ENCODE measurements at regions not wholly inside any gene's neighbourhood (a gene's known extent, or its start where the extent isn't known, plus 50 kb on each side); places are given as distances from the start of the nearest gene placed in this dataset.
A peak's percentile ranks its signal among the peaks of the same experiment; 100 is the strongest.

- DNase-seq, result peak; percentile 51
Observed at GRCh38 chr3:176789281-176789705, 408.0 kb downstream of the TBL1XR1 start.

GRCh38 chr3:176787506-176787905, 409.8 kb downstream of the TBL1XR1 start:
- DNase-seq, result no peak

- no peak for DNase-seq
Observed at GRCh38 chr3:176785171-176785570, 412.1 kb downstream of the TBL1XR1 start.

GRCh38 chr3:176780766-176781165, 416.5 kb downstream of the TBL1XR1 start:
- no peak for DNase-seq

GRCh38 chr3:176776622-176777175, 420.6 kb downstream of the TBL1XR1 start:
- DNase-seq, result no peak

- DNase-seq, result no peak
Observed at GRCh38 chr3:176769547-176770190, 427.6 kb downstream of the TBL1XR1 start.

- DNase-seq, result no peak
Observed at GRCh38 chr3:176767385-176767784, 429.9 kb downstream of the TBL1XR1 start.

GRCh38 chr3:176766862-176767261, 430.4 kb downstream of the TBL1XR1 start:
- no peak for DNase-seq

- DNase-seq, result no peak
Observed at GRCh38 chr3:176765382-176765900, 431.8 kb downstream of the TBL1XR1 start.

GRCh38 chr3:176759815-176760506, 437.3 kb downstream of the TBL1XR1 start:
- peak; percentile 65 for DNase-seq

GRCh38 chr3:176757429-176757828, 439.9 kb downstream of the TBL1XR1 start:
- no peak for DNase-seq

GRCh38 chr3:176755977-176756376, 441.3 kb downstream of the TBL1XR1 start:
- DNase-seq, result no peak

GRCh38 chr3:176755552-176755951, 441.7 kb downstream of the TBL1XR1 start:
- no peak for DNase-seq

- no peak for DNase-seq
Observed at GRCh38 chr3:176741664-176742047, 455.6 kb downstream of the TBL1XR1 start.

- DNase-seq, result no peak
Observed at GRCh38 chr3:176740906-176741663, 456.2 kb downstream of the TBL1XR1 start.

GRCh38 chr3:176739159-176739558, 458.1 kb downstream of the TBL1XR1 start:
- DNase-seq, result no peak

GRCh38 chr3:176737480-176738110, 459.7 kb downstream of the TBL1XR1 start:
- no peak for DNase-seq

- DNase-seq, result no peak
Observed at GRCh38 chr3:176734146-176734545, 463.1 kb downstream of the TBL1XR1 start.

GRCh38 chr3:176724394-176724759, 472.9 kb downstream of the TBL1XR1 start:
- no peak for DNase-seq

- no peak for DNase-seq
Observed at GRCh38 chr3:176723758-176724393, 473.4 kb downstream of the TBL1XR1 start.

GRCh38 chr3:176714034-176714433, 483.2 kb downstream of the TBL1XR1 start:
- no peak for DNase-seq

GRCh38 chr3:176712191-176712590, 485.1 kb downstream of the TBL1XR1 start:
- no peak for DNase-seq
